Epithelial cell of proximal tubule (primary cell): ENCODE measurements at regions not wholly inside any gene's neighbourhood (a gene's known extent, or its start where the extent isn't known, plus 50 kb on each side); places are given as distances from the start of the nearest gene placed in this dataset.
"Not testable (repeated sequence)": the region's sequence is repeated elsewhere in the genome, so short reads cannot be mapped to it uniquely, and the experiment has no call there.

ENCODE experiments used
- DNase-seq: peaks from one replicate; pipeline ENCODE4 v3.0.0-alpha.2; 2011; ENCODE audit warnings: low read depth
- H3K4me3 ChIP-seq: 2 replicates; pipeline ENCODE4 v1.5.1; 2011; ENCODE audit warnings: low read depth, mild to moderate bottlenecking, low read length
- TF ChIP-seq, protein P1 (sequence below): conservative IDR thresholded peaks from 2 replicates; pipeline ENCODE4 v1.5.1; 2012; ENCODE audit warnings: low read depth, mild to moderate bottlenecking, low read length

DNA sequence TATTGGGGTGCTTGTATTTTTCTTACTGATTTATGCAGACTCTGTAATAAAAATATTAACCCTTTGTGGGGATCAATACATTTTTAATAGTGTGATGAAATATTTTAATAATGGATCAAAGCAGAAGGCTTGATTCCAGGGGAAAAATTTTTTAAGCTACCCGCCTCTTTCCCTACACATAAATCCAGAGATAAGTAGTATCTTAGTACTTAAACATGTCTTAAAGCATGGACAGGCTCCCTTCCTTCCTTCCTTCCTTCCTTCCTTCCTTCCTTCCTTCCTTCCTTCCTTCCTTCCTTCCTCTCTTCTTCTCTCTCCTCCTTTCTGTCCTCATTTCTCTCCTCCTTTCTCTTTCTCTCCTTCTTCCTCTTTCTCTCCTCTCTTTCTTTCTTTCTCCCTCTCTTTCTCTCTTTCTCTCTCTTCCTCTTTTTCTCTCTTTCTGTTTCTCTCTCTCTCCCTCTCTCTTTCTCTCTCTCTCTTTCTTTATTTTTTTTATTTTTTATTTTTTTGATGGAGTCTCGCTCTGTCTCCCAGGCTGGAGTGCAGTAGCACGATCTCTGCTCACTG lies 78.0 kb upstream of the SPRY4 start:
- TF ChIP-seq, protein P1, sequence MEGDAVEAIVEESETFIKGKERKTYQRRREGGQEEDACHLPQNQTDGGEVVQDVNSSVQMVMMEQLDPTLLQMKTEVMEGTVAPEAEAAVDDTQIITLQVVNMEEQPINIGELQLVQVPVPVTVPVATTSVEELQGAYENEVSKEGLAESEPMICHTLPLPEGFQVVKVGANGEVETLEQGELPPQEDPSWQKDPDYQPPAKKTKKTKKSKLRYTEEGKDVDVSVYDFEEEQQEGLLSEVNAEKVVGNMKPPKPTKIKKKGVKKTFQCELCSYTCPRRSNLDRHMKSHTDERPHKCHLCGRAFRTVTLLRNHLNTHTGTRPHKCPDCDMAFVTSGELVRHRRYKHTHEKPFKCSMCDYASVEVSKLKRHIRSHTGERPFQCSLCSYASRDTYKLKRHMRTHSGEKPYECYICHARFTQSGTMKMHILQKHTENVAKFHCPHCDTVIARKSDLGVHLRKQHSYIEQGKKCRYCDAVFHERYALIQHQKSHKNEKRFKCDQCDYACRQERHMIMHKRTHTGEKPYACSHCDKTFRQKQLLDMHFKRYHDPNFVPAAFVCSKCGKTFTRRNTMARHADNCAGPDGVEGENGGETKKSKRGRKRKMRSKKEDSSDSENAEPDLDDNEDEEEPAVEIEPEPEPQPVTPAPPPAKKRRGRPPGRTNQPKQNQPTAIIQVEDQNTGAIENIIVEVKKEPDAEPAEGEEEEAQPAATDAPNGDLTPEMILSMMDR, result no peak

DNA sequence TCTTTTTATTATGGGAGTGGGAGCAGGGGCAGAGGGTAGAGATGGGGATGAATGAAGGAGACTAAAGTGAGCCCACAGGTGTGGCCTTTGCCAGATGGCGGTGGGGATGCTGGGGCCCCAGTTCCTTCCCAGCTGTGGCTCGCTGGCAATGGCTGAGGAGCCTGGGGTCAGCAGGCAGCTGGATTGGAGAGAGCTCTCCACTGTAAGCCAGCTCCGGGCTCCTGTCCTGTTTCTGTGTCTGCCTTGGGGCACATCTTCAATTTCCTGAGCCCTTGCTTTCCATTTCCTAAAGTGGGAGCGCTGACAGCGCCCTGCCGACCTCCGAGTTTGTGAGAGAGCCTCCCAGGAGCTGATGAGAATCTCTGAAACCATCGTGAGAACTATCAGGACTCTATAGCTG lies 75.6 kb upstream of the SPRY4 start:
- TF ChIP-seq, protein P1, result no peak
- no peak for DNase-seq
- no peak overlapping the region for H3K4me3 ChIP-seq

More for the DNA sequence above, 78.0 kb upstream of the SPRY4 start:
- no peak for DNase-seq
- H3K4me3 ChIP-seq, result no peak overlapping the region

GRCh38 chr5:142399891-142400290 lies 75.1 kb upstream of the SPRY4 start:
- TF ChIP-seq, protein P1, result no peak
- no peak overlapping the region for H3K4me3 ChIP-seq
- DNase-seq, result no peak

DNA sequence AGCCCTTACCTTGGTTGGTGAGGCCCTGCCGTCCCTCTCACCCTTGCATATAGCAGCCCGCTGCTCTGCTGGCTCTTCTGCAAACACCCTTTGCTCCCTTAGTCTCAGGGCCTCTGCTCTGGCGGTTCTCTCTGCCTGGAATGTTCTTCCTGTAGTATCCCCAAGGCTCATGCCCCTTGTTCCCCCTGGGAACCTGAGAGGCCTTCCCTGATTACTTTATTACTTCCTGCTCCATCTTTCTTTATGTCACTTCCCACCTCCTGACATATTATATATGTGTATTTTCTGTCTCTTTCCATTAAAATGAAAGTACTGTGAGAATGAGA lies 73.9 kb upstream of the SPRY4 start:
- TF ChIP-seq, protein P1, result no peak
- no peak for DNase-seq
- no peak overlapping the region for H3K4me3 ChIP-seq

- DNase-seq, result not testable (repeated sequence)
Observed at GRCh38 chr5:142398011-142398729, 73.3 kb upstream of the SPRY4 start.

DNA sequence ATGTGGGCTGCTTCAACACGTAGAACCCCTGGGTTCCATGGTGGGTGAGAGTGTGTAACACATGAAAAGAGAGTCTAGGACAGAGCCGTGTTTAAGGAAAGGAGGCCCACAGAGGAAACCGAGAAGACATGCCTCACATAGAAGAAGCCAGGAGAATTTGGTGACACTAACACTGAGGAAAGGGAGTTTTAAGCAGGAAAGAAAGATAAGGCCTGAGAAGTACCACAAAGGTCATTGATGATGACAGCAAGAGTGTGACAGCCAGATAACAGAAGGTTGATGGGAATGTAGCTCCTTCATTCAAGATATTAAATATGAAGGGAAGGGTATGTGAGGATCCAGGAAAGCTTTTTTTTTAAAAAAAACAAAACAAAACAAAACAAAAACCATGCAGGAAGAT lies 72.4 kb upstream of the SPRY4 start:
- TF ChIP-seq, protein P1, result no peak
- DNase-seq, result no peak
- no peak overlapping the region for H3K4me3 ChIP-seq

More at GRCh38 chr5:142398011-142398729, 73.3 kb upstream of the SPRY4 start:
- not testable (repeated sequence) for H3K4me3 ChIP-seq

- TF ChIP-seq, protein P1, result no peak
- DNase-seq, result no peak
- no peak overlapping the region for H3K4me3 ChIP-seq
Observed at GRCh38 chr5:142396436-142397038, 71.7 kb upstream of the SPRY4 start.
